H1 (cell line): ENCODE measurements at regions not wholly inside any gene's neighbourhood (a gene's known extent, or its start where the extent isn't known, plus 50 kb on each side); places are given as distances from the start of the nearest gene placed in this dataset.

Experiments used
- CTCF ChIA-PET: fragments of 300-600 bp; sonication (Branson Sonifier 250); formaldehyde crosslinking; loops from one replicate; lab custom pipeline; 2021; ENCODE audit not compliant: partially characterized antibody; lab: Charles Lee
- POLR2A ChIA-PET: fragments of 300-600 bp; sonication (Branson Sonifier 250); formaldehyde crosslinking; loops from one replicate; lab custom pipeline; 2021; ENCODE audit warnings: inconsistent platforms; ENCODE audit not compliant: partially characterized antibody; lab: Charles Lee
- DNase-seq, 2 experiments: peaks; one replicate each; pipeline versions ENCODE4 v3.0.0 to v3.0.0-alpha.2; 2010 to 2022; ENCODE audit warnings: low spot score in 2 of 2, low read depth in 1 of 2, mixed read lengths in 1 of 2
- FAIRE-seq: peaks from 2 replicates; lab custom pipeline; 2011; peaks lifted over from hg19 to GRCh38; lab: Jason Lieb, UNC
- H2AFZ ChIP-seq: 2 replicates; pipeline ENCODE4 v1.8.1; 2012; ENCODE audit warnings: low read length, inconsistent platforms
- H2AK5ac ChIP-seq: 2 replicates; pipeline ENCODE4 v1.6.1; 2013; ENCODE audit warnings: low read depth, low read length
- H2BK120ac ChIP-seq: replicated peaks from 2 replicates; pipeline ENCODE3; 2013; ENCODE audit warnings: low read depth, low read length, inconsistent platforms
- H2BK12ac ChIP-seq: 2 replicates; pipeline ENCODE4 v1.6.1; 2013; ENCODE audit warnings: low read depth, low read length
- H2BK15ac ChIP-seq: 2 replicates; pipeline ENCODE4 v1.6.1; 2013; ENCODE audit warnings: low read length
- H2BK20ac ChIP-seq: 2 replicates; pipeline ENCODE4 v1.6.1; 2013; ENCODE audit warnings: low read length
- H2BK5ac ChIP-seq: 2 replicates; pipeline ENCODE4 v1.6.1; 2013; ENCODE audit warnings: low read depth, low read length
- H3K14ac ChIP-seq: 2 replicates; pipeline ENCODE4 v1.6.1; 2013; ENCODE audit warnings: inconsistent platforms; ENCODE audit not compliant: insufficient read length
- H3K18ac ChIP-seq: 2 replicates; pipeline ENCODE4 v1.6.1; 2013; ENCODE audit warnings: low read length; ENCODE audit errors: extremely low read depth
- H3K23ac ChIP-seq: 2 replicates; pipeline ENCODE4 v1.6.1; 2013; ENCODE audit warnings: inconsistent platforms; ENCODE audit not compliant: insufficient read length
- H3K23me2 ChIP-seq: 2 replicates; pipeline ENCODE4 v1.6.1; 2013; ENCODE audit warnings: low read depth, low read length
- H3K27ac ChIP-seq: 2 replicates; pipeline ENCODE4 v1.6.1; 2011; ENCODE audit warnings: low read depth, low read length, inconsistent platforms
- H3K27me3 ChIP-seq, 4 experiments: replicated peaks in 1 of 4; 1 replicate in 1 of 4; 2 replicates in 3 of 4; pipeline versions ENCODE4 v1.6.1 to v1.8.1; 2011 to 2013; ENCODE audit warnings: low read length in 3 of 4, mild to moderate bottlenecking in 3 of 4, inconsistent platforms in 2 of 4, mixed read lengths in 2 of 4, moderate library complexity in 1 of 4; ENCODE audit not compliant: control insufficient read depth in 3 of 4, insufficient read depth in 3 of 4; ENCODE audit errors: extremely low read depth in 1 of 4
- H3K36me3 ChIP-seq, 4 experiments: 2 replicates each; pipeline versions ENCODE4 v1.6.1 to v1.8.1; 2011 to 2013; ENCODE audit warnings: mild to moderate bottlenecking in 4 of 4, low read length in 3 of 4, moderate library complexity in 2 of 4, control low read depth in 1 of 4, inconsistent platforms in 1 of 4; ENCODE audit not compliant: insufficient read depth in 4 of 4, control insufficient read depth in 2 of 4
- H3K4ac ChIP-seq: replicated peaks from 2 replicates; pipeline ENCODE3; 2013; ENCODE audit warnings: low read length, low read depth, mixed read lengths, inconsistent platforms; ENCODE audit not compliant: insufficient read length
- H3K4me1 ChIP-seq, 4 experiments: replicated peaks in 1 of 4; 1 replicate in 1 of 4; 2 replicates in 3 of 4; pipeline versions ENCODE4 v1.6.1 to v1.8.1; 2011 to 2013; ENCODE audit warnings: low read length in 3 of 4, inconsistent platforms in 2 of 4, mixed read lengths in 1 of 4; ENCODE audit not compliant: insufficient read depth in 4 of 4, control insufficient read depth in 3 of 4
- H3K4me2 ChIP-seq, 2 experiments: 2 replicates each; pipeline versions ENCODE4 v1.6.1 to v1.8.1; 2011 to 2013; ENCODE audit warnings: low read depth in 2 of 2, low read length in 2 of 2, control low read depth in 1 of 2, inconsistent platforms in 1 of 2, mild to moderate bottlenecking in 1 of 2; ENCODE audit not compliant: insufficient read depth in 1 of 2
- H3K4me3 ChIP-seq, 4 experiments: fragments of 200-600, 300-600 bp in 1 of 4; sonication (generic), shearing (Covaris generic), sonication (Bioruptor Twin) in 1 of 4; 2 replicates each; pipeline versions ENCODE4 v1.5.1 to v1.8.1; 2011 to 2016; ENCODE audit warnings: low read length in 4 of 4, low read depth in 3 of 4, control low read depth in 2 of 4, inconsistent platforms in 2 of 4, mild to moderate bottlenecking in 2 of 4, mixed read lengths in 1 of 4, moderate library complexity in 1 of 4; ENCODE audit not compliant: insufficient read depth in 2 of 4; ENCODE audit errors: extremely low read depth in 1 of 4
- H3K56ac ChIP-seq: replicated peaks from 2 replicates; pipeline ENCODE3; 2013; ENCODE audit warnings: low read depth, mild to moderate bottlenecking, mixed read lengths, low read length, inconsistent platforms; ENCODE audit not compliant: insufficient read length
- H3K79me1 ChIP-seq: 2 replicates; pipeline ENCODE4 v1.6.1; 2013; ENCODE audit warnings: low read depth, low read length, control low read depth
- H3K79me2 ChIP-seq, 2 experiments: 2 replicates each; pipeline versions ENCODE4 v1.6.1 to v1.8.1; 2012 to 2013; ENCODE audit warnings: low read length in 2 of 2, mild to moderate bottlenecking in 2 of 2, inconsistent platforms in 1 of 2; ENCODE audit not compliant: insufficient read depth in 2 of 2, control insufficient read depth in 1 of 2
- H3K9ac ChIP-seq, 4 experiments: replicated peaks in 1 of 4; 1 replicate in 1 of 4; 2 replicates in 3 of 4; pipeline versions ENCODE4 v1.6.1 to v1.8.1; 2011 to 2013; ENCODE audit warnings: low read depth in 3 of 4, low read length in 3 of 4, control low read depth in 2 of 4, mild to moderate bottlenecking in 2 of 4, moderate library complexity in 2 of 4, inconsistent platforms in 1 of 4; ENCODE audit errors: extremely low read depth in 1 of 4
- H3K9me3 ChIP-seq, 2 experiments: 2 replicates each; pipeline versions ENCODE4 v1.6.1 to v1.8.1; 2012 to 2013; ENCODE audit warnings: mild to moderate bottlenecking in 2 of 2, moderate library complexity in 2 of 2, control low read depth in 1 of 2, inconsistent platforms in 1 of 2, low read depth in 1 of 2, low read length in 1 of 2, mixed read lengths in 1 of 2; ENCODE audit not compliant: insufficient read depth in 2 of 2
- H4K20me1 ChIP-seq, 2 experiments: replicated peaks in 1 of 2; 2 replicates each; pipeline versions ENCODE3 to v1.8.1; 2011 to 2013; ENCODE audit warnings: inconsistent platforms in 2 of 2, low read length in 2 of 2, mild to moderate bottlenecking in 1 of 2; ENCODE audit not compliant: insufficient read depth in 2 of 2, control insufficient read depth in 1 of 2
- H4K5ac ChIP-seq: 2 replicates; pipeline ENCODE4 v1.6.1; 2013; ENCODE audit warnings: low read length, low read depth, mixed read lengths, inconsistent platforms; ENCODE audit not compliant: insufficient read length
- H4K8ac ChIP-seq: 2 replicates; pipeline ENCODE4 v1.8.0; 2013; ENCODE audit warnings: mild to moderate bottlenecking, moderate library complexity, low read length, inconsistent platforms; ENCODE audit not compliant: insufficient read depth; ENCODE audit errors: extremely low read depth
- H4K91ac ChIP-seq: replicated peaks from 2 replicates; pipeline ENCODE3; 2013; ENCODE audit warnings: low read length, mixed read lengths, inconsistent platforms; ENCODE audit not compliant: insufficient read length
- ATF2 ChIP-seq: IDR thresholded peaks from 2 replicates; pipeline ENCODE4 v1.6.1; 2012; ENCODE audit warnings: low read length, inconsistent platforms
- BCL11A ChIP-seq, 2 experiments: IDR thresholded peaks; one replicate each; pipeline ENCODE4 v1.6.1; 2011; ENCODE audit warnings: low read depth in 2 of 2, low read length in 2 of 2, mild to moderate bottlenecking in 2 of 2
- CBX8 ChIP-seq: fragments of 300-800, 300-1000 bp; sonication (generic); IDR thresholded peaks from 2 replicates; pipeline ENCODE4 v1.7.1; 2016; ENCODE audit warnings: low read depth, low read length, borderline replicate concordance
- FOSL1 ChIP-seq: IDR thresholded peaks from 2 replicates; pipeline ENCODE4 v1.6.1; 2011; ENCODE audit warnings: mild to moderate bottlenecking, low read depth, low read length, moderate library complexity; ENCODE audit not compliant: insufficient read depth
- GABPA ChIP-seq: IDR thresholded peaks from 2 replicates; pipeline ENCODE4 v1.6.1; 2011; ENCODE audit warnings: mild to moderate bottlenecking, low read length, moderate library complexity, borderline replicate concordance; ENCODE audit not compliant: insufficient read depth
- HDAC2 ChIP-seq, 2 experiments: fragments of 300-600 bp in 1 of 2; sonication (generic) in 1 of 2; IDR thresholded peaks; 2 replicates each; pipeline ENCODE4 v1.6.1; 2011 to 2012; ENCODE audit warnings: low read depth in 2 of 2, low read length in 2 of 2, mild to moderate bottlenecking in 2 of 2, moderate library complexity in 2 of 2, borderline replicate concordance in 1 of 2, inconsistent platforms in 1 of 2
- POLR2A ChIP-seq, 2 experiments: IDR thresholded peaks; 1 replicate in 1 of 2; 2 replicates in 1 of 2; pipeline ENCODE4 v1.6.1; 2011; ENCODE audit warnings: low read depth in 2 of 2, low read length in 2 of 2, mild to moderate bottlenecking in 2 of 2; ENCODE audit errors: control extremely low read depth in 1 of 2
- RAD21 ChIP-seq, 2 experiments: IDR thresholded peaks in 1 of 2; conservative IDR thresholded peaks in 1 of 2; 2 replicates each; pipeline ENCODE4 v1.6.1; 2011; ENCODE audit warnings: low read depth in 2 of 2, low read length in 2 of 2, improper control_type of control experiment in 1 of 2, inconsistent platforms in 1 of 2, mild to moderate bottlenecking in 1 of 2, moderate library complexity in 1 of 2
- RBBP5 ChIP-seq: IDR thresholded peaks from 2 replicates; pipeline ENCODE4 v1.7.1; 2012; ENCODE audit warnings: low read depth, mild to moderate bottlenecking, inconsistent platforms, low read length, moderate library complexity, borderline replicate concordance
- RNF2 ChIP-seq: fragments of 200-900, 300-1000 bp; sonication (generic); IDR thresholded peaks from 2 replicates; pipeline ENCODE4 v1.7.1; 2016; ENCODE audit warnings: borderline replicate concordance, low read depth, mild to moderate bottlenecking, antibody characterized with exemption, low read length; ENCODE audit not compliant: poor library complexity, severe bottlenecking; ENCODE audit errors: missing control alignments
- SRF ChIP-seq: IDR thresholded peaks from 2 replicates; pipeline ENCODE4 v1.6.1; 2011; ENCODE audit warnings: mild to moderate bottlenecking, low read depth, low read length, moderate library complexity
- TAF7 ChIP-seq: optimal IDR thresholded peaks from 2 replicates; pipeline ENCODE3; 2011; ENCODE audit warnings: low read depth, mild to moderate bottlenecking, inconsistent platforms, low read length, moderate library complexity, borderline replicate concordance
- WGBS, 2 experiments: shearing (Covaris generic) in 1 of 2; methylation state at CpG; one replicate each; pipeline versions ENCODE4 v1.1.6 to v1.1.7; 2013 to 2015; ENCODE audit warnings: low lambda C conversion rate in 2 of 2, mixed read lengths in 2 of 2, inconsistent platforms in 1 of 2, low coverage in 1 of 2, missing lambda C conversion rate in 1 of 2; ENCODE audit not compliant: insufficient replicate concordance in 2 of 2, insufficient coverage in 1 of 2, insufficient read length in 1 of 2; ENCODE audit errors: extremely low coverage in 1 of 2, missing lambda C conversion rate in 1 of 2; 5-methylcytosine and 5-hydroxymethylcytosine counted together

DNA sequence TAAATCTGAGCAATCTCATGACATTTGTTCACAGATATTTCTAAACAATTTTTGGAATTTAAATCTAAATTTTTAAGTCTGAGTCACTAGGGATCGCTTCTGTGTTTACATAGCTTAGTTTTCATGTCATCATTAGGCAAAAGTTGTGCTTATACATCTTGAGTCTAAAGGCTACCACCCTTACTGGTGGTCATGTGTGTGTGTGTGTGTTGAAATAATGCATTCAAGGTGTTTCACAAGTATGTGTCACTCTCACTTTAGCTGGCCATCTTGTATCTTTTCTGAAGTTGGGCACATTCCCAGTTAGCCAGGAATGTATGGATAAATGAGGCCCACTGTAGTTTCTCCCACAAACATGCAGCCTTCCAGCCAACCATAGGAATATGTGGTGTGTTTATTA is 1162.5 kb upstream of the PRMT6 start:
- Histone ChIP-seq H2BK20ac (no peak overlapping the region), H4K5ac (no peak overlapping the region), H3K4ac (no peak overlapping the region), H3K23me2 (no peaks in the 10 kb centered on the region), H2AK5ac (no peak overlapping the region), H2BK120ac (no peak overlapping the region), H2BK5ac (no peak overlapping the region), H3K9me3 (peaks cover 0 to 3% of the 10 kb centered on the region in 2 experiments; a peak in 1 of 4 replicates), H2AFZ (no peak overlapping the region), H3K9ac (no peak overlapping the region), H2BK15ac (no peak overlapping the region), H2BK12ac (no peak overlapping the region), H3K4me3 (no peak overlapping the region), H4K8ac (no peak overlapping the region), H3K4me1 (no peaks in the 10 kb centered on the region), H3K4me2 (no peak overlapping the region), H3K23ac (no peak overlapping the region), H3K14ac (no peak overlapping the region), H3K18ac (no peak overlapping the region), H4K20me1 (no peaks in the 10 kb centered on the region), H3K27me3 (no peaks in the 10 kb centered on the region), H3K36me3 (no peaks in the 10 kb centered on the region), H3K27ac (no peak overlapping the region), H3K79me2 (no peaks in the 10 kb centered on the region), H3K56ac (no peak overlapping the region), H3K79me1 (no peaks in the 10 kb centered on the region), H4K91ac (no peak overlapping the region)
- 85% methylated on average over 1 of the region's 1 CpG; no CpG with 5 or more reads in 1 of the 2 experiments for whole genome bisulfite sequencing, 2 experiments
- CTCF ChIA-PET: interaction anchor here (1.2 kb wide), 1 partner anchor 31 kb away, joined by 3 read pairs; no protein-coding TSS in a partner anchor
- FAIRE-seq (no peak), DNase-seq (no peak)
- POLR2A ChIA-PET: no interaction called here
- TF ChIP-seq RAD21 (IDR thresholded peaks at IDR 0.05 in 1 of 2, conservative IDR thresholded peaks at IDR 0.05 in 1 of 2; ENCODE audit: low read depth in 2 of 2, low read length in 2 of 2) (no peak), TAF7 (no peak), SRF (no peak), FOSL1 (no peak), RBBP5 (no peak), BCL11A (IDR thresholded peaks at IDR 0.05; ENCODE audit: low read depth in 2 of 2, low read length in 2 of 2) (no peak), CBX8 (no peak), HDAC2 (IDR thresholded peaks at IDR 0.05; ENCODE audit: borderline replicate concordance in 1 of 2, low read depth in 2 of 2, low read length in 2 of 2) (no peak), RNF2 (no peak), POLR2A (IDR thresholded peaks at IDR 0.05; ENCODE audit: control extremely low read depth in 1 of 2, low read depth in 2 of 2, low read length in 2 of 2) (no peak), ATF2 (no peak), GABPA (no peak)
